Hepatic stellate cell (primary cell): ENCODE measurements at regions not wholly inside any gene's neighbourhood (a gene's known extent, or its start where the extent isn't known, plus 50 kb on each side); places are given as distances from the start of the nearest gene placed in this dataset.

Source experiments
- DNase-seq: peaks from one replicate; pipeline ENCODE4 v3.0.0; 2011; ENCODE audit warnings: low spot score

DNA sequence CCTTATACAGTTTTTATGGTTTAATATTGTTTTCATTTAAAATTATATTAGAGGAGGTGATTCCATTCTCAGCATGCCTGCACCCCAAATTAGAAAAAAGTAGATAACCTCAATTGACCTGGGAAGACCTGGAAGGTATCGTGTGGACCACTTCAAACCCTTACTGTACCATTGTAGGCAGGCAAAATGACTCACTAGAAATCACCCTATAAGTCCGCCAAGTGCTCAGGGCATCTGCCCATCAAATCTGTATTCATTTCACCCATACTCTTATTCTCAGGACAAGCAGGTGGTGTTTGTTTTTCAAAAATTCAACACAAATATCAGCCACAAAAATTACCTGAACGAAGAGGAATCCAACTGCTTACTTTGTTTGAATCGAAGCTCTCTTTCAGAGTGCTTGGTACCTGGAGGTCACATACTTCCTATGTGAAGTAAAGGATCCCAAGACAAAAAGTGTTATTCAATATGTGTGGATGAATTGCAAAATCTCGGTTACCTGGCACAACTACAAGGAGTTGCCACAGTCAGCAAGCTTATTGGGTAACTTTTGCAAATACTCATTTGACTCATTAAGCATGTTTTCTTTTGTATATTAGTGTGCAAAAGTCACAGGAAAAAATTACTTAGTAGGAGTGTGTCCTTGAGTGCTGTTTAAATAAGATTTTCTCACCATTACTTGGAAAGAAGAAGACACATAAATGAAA, 216.2 kb downstream of the ENC1 start:
- DNase-seq, result no peak

DNA sequence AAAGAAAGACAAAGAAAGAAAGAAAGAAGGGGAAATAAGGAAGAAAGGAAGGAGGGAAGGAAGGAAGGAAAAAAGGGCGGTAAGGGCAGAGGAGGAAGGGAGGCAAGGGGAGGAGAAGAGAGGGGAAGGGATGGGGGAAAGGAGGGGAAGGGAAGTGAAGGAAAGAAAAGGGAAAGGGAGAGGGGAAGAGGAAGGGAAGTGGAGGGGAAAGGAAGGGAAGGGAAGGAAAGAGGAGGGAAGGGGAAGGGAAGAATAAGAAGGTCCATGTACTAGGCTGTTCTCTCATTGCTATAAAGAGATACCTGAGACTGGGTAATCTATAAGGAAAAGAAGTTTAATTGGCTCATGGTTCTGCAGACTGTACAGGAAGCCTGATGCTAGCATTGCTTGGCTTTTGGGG, 217.1 kb downstream of the ENC1 start:
- DNase-seq, result no peak

DNA sequence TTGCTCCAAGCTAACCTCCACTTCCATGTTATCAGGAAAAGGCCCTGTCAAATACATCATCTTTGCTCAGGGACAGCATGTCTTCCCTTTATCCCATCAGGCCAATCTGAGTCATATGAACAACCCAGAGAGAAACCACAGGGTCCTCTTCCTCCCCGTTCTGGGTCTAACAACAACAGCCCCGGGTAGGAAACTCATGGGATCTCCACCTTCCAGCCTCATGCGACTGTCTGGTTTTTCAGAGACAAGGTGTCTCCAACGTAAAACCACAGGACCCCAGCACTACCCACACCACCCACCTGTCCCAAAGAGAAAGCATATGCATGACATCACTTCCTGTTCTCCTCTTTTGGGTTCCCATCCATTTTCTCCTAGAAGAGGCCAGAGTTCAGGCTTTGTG, 217.9 kb downstream of the ENC1 start:
- no peak for DNase-seq

DNA sequence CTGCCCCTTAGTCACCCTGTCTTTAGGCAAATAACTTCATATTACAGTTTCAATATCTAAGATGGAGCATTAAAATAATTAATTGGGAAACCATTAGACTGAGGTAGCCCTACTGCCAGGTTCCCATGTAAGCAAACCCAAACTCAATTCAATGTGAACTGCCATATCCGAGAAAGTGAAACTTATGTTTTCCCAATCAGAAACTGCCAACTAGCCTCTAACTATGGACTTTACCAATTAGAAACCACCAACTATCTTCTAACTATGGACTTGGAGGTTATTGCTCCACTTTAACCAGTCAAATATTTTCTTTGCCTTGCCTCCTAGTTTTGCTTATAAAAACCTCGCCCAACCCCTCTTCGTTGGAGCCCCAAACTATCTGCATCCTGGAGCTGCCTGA, 218.5 kb downstream of the ENC1 start:
- no peak for DNase-seq

DNA sequence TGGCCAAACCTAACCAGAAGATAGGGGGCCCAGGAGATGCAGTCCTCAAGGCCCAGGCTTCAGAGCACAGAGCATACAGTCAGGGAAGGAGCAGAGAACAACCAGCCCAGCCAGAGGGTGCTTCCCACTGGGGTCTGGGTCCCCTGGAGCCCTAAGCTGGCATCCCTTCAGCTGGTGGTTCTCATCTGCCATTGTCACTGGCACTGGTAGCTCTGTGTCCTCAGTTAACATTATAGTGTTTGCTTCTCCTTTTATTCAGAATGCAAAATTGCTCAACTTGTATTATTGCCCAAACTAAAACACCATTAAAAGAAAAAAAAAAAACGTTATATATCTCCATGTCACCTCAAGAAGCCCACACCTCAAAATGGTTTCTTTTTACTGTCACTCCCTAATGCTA, 219.2 kb downstream of the ENC1 start:
- DNase-seq, result no peak

DNA sequence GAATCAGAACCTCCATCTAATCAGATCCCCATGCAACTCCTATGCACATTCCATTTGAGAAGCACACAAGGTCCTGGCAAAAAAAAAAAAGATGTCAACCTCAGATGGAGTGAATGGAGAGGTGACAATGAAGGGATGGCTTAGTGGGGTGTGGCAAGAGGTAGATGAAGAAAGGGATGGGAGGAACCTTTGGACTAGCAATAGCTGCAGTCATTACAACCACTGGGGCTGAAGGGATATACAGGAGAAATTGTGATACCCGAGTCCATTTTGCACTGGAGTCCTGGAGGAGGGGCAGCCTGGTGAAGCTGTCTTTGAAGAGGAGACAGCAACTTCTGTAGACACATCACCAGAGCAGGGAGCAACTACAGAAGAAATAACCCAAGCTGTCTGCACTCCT, 219.6 kb downstream of the ENC1 start:
- no peak for DNase-seq

DNA sequence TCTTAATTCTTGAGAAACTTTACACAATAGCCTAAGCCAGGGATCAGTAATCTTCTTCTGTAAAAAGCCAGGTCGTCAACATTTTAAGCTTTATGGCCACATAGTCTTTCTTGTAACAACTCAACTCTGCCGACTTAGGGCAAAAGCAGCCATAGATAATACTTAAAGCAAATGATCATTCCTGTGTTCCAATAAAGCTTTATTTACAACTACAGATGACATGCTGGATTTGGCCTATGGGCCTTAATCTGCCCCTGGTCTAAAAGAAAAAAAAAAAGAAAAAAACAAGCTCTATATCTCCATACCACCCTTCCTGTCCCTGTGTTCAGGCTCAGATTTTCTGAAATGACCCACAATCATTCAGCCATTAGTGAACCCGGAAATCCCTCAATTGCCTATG, 220.3 kb downstream of the ENC1 start:
- DNase-seq, result no peak

DNA sequence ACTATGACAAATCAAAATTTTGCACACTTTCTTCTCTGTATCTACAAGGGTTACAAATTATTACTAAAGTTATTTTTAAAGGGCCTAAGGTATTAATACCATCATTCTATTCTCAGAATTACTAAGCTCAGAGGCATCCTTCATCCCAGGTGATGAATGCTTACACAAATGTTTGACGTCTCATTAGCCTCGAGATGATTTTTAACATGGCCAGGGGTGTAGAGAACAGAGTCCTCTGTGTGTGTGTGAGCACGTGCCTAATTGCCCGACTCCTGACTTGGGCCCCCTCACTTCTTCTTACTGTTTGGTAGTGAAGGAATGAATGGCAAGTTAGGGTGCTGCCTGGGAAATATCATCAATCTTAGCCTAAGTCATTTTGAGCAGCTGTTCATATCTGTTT, 221.1 kb downstream of the ENC1 start:
- no peak for DNase-seq

DNA sequence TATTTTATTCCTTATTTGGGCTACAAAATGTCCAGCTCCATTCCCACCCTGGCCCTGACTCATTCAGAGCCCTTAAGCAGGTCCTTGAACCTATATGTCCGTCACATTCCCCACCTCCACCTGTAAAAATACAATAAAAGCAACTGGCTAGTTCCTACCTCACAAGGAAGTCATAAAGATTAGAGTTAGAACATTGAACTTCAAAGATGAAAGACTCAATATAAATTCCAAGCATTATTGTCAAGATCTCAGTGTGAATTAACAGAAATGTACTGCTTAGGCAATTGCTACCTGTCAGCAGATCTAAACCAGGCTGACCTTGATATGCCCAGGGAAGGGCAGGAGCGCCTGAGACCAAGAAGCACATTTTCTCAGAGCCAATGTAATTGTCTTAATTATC, 221.8 kb downstream of the ENC1 start:
- no peak for DNase-seq

DNA sequence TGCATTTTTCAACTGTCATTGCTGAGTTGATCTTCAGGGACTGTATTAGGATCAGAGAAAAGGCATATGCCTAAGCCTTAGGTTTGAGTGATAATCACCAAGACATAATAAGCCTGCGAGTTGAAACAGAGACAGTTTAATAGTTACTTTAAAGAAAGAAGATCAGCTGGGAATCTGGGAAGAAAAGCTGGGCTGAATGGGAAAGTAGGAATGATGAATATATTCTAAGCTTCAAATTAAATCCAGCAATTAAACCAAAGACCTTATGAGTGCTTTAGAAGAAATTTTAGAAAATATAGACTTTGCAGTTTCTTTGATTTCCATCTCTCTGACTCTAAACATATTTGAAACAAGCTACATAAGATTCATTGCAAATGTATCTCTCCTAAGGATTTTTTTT, 222.3 kb downstream of the ENC1 start:
- DNase-seq, result no peak

DNA sequence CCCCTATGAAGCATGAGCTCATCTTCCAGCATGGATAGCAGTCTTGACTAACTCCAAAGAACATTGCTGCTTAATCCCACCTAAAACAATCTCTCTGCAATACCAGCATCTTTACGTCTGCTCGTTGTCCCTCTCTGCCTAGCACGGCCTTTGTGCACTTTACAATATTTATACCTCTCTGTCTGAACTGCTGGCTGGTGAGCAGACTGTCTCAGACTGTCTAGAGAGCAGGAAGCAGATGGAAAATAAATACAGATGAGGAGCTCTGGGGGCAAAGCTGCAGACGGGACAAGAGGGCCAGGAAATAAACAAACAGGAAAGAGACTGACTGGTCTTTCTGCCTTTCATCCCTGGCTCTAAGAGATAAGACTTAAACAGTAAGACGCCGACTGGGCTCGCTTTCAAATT, 224.8 kb downstream of the ENC1 start:
- DNase-seq, result no peak

DNA sequence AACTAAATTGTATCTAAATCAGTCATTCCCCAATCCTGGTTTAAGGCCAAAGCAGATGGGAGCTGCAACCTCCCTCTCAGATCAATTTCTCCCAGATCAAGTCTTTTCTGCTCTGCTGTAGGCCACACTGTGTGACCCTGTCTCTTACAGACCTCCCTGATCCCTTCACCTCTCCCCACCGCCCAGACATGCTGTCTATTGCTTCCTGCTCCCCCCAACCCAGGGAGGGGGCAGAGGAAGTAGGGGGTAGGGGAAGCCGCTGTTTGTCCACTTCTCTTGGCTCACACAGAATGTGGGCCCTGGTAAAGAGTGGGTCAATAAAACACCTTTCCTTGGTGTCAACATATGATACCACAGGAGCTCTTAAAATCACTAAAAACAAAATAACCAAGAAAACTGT, 226.3 kb downstream of the ENC1 start:
- DNase-seq, result no peak

DNA sequence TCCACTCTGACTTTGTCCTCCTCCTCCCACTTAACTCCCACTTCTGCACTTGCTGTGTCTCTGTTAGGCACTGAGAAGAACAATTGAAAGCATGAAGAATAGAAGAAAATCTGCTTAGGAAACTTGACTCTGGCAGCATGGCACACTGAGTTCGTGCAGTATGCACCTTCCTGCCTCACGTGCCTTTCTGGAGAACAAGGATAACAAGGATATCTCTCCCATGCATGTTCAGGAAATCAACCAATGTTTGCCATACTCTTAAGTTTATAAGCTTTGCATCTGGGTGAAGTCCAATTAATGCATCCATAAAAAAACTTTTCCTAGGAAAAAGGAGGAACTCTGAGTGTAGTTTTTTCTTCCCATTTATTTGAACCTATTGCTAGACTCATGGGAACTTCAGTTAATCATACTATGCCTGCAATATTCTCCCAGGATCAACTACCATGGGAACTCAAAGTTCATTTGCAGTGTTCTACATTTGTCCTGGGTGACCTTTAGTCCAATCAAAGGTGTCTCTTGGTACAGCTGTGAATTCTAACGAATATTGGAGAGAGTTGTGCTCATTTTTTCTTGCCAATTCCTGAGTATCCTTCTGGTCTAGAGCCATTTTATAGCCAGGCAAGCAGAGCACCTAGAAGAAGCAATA, 227.0 kb downstream of the ENC1 start:
- DNase-seq, result no peak

DNA sequence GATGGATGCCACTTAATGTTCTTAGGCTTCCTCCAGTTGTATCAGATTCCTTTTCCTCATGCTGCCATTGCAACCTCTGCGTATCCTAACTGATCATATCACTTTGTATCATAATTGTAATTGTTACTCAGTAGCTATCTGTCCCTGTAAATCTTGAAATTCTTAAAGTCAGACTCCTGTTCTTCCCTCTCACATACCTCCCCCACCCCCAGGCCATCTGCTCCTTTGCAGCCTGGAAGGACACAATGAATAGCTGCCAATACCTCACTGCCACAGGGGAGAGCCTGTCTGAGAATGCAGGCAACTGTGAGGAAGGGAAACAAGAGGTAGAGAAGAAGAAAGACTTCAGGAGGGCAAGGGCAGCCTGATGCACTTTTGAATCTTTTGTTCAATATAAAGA, 228.5 kb downstream of the ENC1 start:
- DNase-seq, result no peak

DNA sequence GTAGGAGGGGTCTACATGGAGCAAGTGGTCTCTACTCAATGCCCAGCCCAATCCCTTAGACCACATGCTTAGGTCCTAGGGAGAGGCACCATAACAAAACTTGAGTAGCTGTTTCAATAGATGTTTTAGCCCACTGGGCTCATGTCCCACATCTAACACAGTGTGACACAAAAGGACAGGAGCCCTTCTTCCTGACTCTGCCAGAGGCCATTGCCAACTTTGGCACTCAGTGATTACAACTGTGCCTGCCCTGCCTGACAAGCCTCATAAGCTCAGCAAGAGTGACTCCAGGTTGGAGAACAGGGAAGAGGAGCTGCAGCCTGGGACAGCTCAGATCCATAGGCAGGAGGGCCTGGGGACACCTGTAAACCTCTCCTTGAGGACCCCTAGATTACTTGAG, 230.8 kb downstream of the ENC1 start:
- DNase-seq, result no peak

DNA sequence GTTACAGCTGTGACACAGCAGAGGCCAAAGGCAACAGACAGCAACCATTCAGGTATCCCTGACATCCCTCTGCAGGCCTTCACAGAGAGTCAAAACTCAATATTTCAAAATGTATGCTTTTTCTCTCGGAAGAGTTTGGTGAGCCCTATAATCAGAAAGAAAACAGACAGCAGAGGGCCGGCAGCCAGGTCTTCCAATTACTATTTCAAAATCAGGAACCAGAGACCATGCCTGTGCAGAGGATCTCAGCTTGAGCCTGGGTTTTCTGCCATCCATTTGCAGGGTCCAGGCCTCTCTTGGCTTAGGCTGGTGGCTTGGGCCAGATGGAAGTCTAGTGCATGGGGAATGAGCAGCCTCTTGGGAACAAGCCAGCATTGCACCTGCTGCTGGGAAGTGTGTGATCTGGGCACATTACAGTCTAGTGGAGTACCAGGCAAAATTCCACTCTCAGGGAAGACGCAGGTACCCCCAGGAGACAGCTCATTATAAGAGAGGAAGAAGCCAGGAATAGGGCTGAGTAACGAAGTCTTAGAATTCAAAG, 231.3 kb downstream of the ENC1 start:
- DNase-seq, result no peak

DNA sequence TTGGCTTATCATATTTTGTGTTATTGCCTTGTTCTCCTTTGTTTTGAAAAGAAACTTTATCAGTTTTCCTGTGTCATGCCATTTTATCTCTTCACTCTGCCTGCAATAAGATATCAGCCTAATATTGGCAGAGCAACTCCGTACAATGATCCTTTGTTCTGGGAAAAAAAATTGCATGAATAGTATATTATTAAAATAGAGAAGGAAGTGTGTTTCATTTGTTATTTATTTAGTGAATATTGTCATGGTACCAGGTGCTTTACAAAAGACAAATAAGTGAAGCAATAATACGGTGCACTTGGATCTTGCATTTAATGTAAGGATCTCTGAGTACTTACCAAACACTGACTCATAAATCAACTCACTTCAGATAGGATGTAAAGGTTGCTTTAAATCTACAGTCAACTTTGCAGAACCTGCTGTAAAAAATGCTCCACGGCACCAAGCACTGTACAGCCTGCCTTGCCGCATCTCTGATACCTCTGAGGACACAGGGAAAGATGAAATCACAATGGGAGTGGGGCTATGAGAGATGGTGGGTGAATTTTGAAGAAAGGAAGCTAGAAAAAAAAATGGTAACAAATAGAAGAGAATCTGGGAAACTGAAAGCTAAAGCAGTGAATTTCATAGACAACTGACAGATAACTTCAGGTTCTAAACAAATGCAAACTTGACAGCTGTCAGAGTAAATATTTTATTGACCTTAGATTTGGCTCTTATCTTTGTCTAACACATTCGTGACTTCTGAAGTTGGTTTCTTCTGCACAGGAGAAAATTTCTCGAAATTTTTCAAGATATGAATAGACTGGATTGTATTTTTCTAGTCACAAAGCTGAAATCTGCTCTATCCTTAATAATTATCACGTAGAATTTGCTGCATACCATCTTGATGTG, 232.1 kb downstream of the ENC1 start:
- DNase-seq, result no peak

DNA sequence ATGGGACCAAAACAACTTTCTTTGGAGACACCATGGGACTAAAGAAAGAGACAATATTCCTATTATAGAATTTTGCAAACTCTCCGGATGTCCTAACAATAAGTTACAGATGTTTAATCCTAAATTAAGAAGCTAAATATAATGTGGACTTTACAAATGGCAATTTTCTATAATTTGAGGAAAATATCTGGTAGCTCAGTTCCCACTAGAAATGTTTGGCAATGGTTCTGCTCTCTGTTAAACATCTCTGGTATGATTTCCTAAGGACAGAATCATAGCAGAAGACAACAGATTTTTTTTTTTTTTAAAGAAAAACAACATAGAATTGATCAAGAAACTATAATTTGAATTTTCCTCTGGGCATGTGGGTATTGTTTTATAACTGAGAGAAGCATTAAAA, 232.8 kb downstream of the ENC1 start:
- no peak for DNase-seq

DNA sequence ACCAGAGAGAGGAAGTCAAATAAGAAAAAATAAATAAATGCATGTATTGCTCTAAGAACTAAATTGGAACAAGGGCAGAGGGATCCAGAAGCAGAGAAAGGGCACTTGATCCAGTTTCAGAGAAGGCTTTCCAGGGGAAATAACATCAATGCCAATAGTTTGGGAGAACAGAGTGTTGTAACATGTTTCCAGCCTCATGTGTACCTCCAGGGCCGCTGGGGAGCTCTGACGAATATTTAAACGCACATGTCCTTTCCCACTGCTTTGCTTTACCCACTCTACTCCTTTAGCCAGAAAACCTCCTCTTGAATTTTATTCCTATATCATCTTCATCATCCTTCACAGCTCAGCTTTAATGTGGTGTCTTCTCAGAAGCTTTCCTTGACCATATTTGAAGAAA, 233.7 kb downstream of the ENC1 start:
- no peak for DNase-seq

DNA sequence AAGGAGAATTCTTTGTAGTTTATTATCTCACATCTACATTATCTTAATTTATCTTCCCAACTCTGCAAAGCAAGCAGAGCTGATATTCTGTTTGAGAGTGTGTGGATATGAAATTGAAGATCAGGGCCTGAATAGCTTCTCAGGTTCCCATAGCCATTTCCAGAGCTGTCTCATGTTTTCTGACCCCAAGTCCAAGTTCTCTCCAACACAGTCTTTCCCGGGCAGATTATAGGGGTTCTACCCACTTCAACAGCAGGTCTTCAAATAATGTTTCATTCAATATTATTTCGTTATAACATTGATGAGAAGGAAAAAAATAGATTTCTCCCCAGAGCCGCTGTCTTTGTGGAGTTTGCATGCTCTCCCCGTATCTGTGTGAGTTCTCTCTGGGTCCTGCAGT, 234.9 kb downstream of the ENC1 start:
- DNase-seq, result no peak

DNA sequence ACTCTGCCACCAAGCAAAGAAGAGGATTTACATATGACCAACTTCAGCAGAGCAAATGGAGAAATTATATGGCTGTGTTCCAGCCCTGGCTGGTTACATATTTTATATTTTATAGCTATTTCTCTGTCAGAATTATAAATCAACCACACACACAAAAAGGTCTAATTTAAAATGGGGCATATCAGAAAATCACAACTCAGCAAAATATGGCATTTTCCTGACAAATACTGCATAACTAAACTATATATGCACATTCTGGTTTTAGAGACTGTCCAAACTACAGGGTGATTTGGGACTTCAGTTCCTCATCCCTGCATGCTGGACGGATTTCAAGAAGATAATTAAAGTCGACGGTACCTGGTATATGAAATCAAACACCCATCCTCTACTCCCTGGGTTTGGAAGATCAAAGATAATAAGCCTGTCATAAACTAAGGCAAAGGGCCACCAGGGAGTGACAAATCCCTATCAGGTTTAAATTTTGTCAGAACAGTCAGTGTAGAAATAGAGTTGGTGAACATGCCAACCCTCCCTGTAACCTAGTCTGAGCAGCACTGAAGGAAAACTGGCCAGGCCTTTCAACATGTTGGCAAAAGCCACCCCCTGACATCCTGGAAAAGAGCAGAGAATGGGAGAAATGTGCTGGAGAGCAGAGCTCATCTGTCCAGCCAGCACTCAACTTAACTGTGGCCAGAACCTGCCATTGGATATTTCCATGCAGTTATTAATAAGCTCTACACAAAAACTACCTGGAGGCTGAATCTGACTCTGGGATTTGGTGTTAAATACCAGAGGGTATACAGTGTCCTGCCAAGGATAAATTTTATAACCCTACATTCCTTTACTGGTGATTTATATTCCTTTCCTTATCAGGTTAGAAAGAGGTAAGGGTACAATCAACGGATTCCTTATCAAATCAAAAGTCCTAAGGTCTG, 235.7 kb downstream of the ENC1 start:
- DNase-seq, result no peak

DNA sequence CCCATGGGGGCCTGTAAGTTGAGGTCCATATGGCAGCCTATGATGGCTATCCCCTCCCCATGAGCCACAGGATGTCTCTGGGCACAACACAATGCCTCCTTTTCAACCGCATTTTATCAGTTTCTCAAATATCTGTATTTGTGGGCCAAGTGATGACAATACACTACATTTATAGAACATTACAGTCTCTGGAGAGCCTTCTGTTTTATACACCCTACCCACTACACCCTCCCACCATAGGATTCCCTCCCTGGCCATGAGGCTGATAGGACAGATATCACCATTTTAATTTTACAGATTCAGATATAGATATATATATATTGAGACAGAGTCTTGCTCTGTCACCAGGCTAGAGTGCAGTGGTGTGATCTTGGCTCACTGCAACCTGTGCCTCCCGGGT, 236.8 kb downstream of the ENC1 start:
- DNase-seq, result no peak
